K562 (cell line): ENCODE measurements at regions not wholly inside any gene's neighbourhood (a gene's known extent, or its start where the extent isn't known, plus 50 kb on each side); places are given as distances from the start of the nearest gene placed in this dataset.

ENCODE experiments used
- ATAC-seq: fragments of 200-7000 bp; cut with Tn5 transposase; 3 replicates; pipeline ENCODE4 v1.9.1; 2020; ENCODE audit warnings: moderate library complexity
- BruUV-seq: library from RNA; stranded (reverse); fragments of 400-500 nt; replicated peaks from 2 replicates; lab custom pipeline; 2021; lab: Mats Ljungman, UMichigan
- CTCF ChIA-PET: fragments of 300-600 bp; formaldehyde crosslinking; extraction: SDS; loops from one replicate; lab custom pipeline; 2021; ENCODE audit warnings: low intra/inter-chr PET ratio; lab: Yijun Ruan, JAX
- POLR2A ChIA-PET: fragments of 300-600, 350-650 bp; sonication (Branson Sonifier 250); formaldehyde crosslinking; extraction: SDS; loops from one replicate; lab custom pipeline; 2021; ENCODE audit warnings: antibody characterized with exemption, inconsistent platforms; lab: Yijun Ruan, JAX
- DNase-seq, 4 experiments: peaks; one replicate each; pipeline versions ENCODE4 v3.0.0 to v3.0.0-alpha.2; 2011 to 2018; ENCODE audit warnings: low spot score in 3 of 4, mixed read lengths in 3 of 4; ENCODE audit errors: extremely low read depth in 1 of 4
- FAIRE-seq: peaks from 2 replicates; lab custom pipeline; 2011; peaks lifted over from hg19 to GRCh38; lab: Jason Lieb, UNC
- H2AFZ ChIP-seq: 2 replicates; pipeline ENCODE4 v1.6.0; 2011; ENCODE audit warnings: low read depth, low read length, control low read depth, inconsistent platforms
- H3K27ac ChIP-seq: fragments of 200-600 bp; 3 replicates; pipeline ENCODE4 v1.8.0; 2011; ENCODE audit warnings: low read depth, mild to moderate bottlenecking, control low read depth, inconsistent platforms, low read length, moderate library complexity, mixed read lengths; ENCODE audit errors: extremely low read depth
- H3K27me3 ChIP-seq, 2 experiments: fragments of 300-600 bp in 1 of 2; 2 replicates in 1 of 2; 3 replicates in 1 of 2; pipeline versions ENCODE4 v1.6.0 to v1.8.0; 2011; ENCODE audit warnings: inconsistent platforms in 2 of 2, low read length in 2 of 2, mild to moderate bottlenecking in 1 of 2, mixed read lengths in 1 of 2, moderate library complexity in 1 of 2; ENCODE audit not compliant: control insufficient read depth in 2 of 2, insufficient read depth in 2 of 2
- H3K36me3 ChIP-seq: fragments of 300-600 bp; 3 replicates; pipeline ENCODE4 v1.8.0; 2011; ENCODE audit warnings: mild to moderate bottlenecking, low read length, inconsistent platforms; ENCODE audit not compliant: control insufficient read depth, insufficient read depth
- H3K4me1 ChIP-seq, 2 experiments: fragments of 200-600 bp in 1 of 2; replicated peaks in 1 of 2; 2 replicates in 1 of 2; 3 replicates in 1 of 2; pipeline versions ENCODE4 v1.5.1 to v1.8.0; 2011; ENCODE audit warnings: inconsistent platforms in 2 of 2, low read length in 2 of 2, mild to moderate bottlenecking in 1 of 2, mixed read lengths in 1 of 2, moderate library complexity in 1 of 2; ENCODE audit not compliant: control insufficient read depth in 2 of 2, insufficient read depth in 2 of 2
- H3K4me2 ChIP-seq: 2 replicates; pipeline ENCODE4 v1.6.1; 2011; ENCODE audit warnings: low read length, control low read depth, inconsistent platforms, mixed read lengths; ENCODE audit not compliant: insufficient read depth
- H3K4me3 ChIP-seq: fragments of 200-600 bp; sonication (generic), shearing (Covaris generic); 2 replicates; pipeline ENCODE4 v1.5.1; 2016; ENCODE audit warnings: control low read depth, inconsistent platforms
- H3K79me2 ChIP-seq: fragments of 200-600 bp; 3 replicates; pipeline ENCODE4 v1.8.0; 2011; ENCODE audit warnings: low read length, inconsistent platforms; ENCODE audit not compliant: control insufficient read depth, insufficient read depth
- H3K9ac ChIP-seq, 2 experiments: 2 replicates each; pipeline versions ENCODE4 v1.6.0 to v1.6.1; 2011; ENCODE audit warnings: low read depth in 2 of 2, low read length in 2 of 2, control low read depth in 1 of 2, inconsistent platforms in 1 of 2, mild to moderate bottlenecking in 1 of 2, mixed read lengths in 1 of 2; ENCODE audit not compliant: insufficient read depth in 1 of 2
- H3K9me1 ChIP-seq: one replicate; pipeline ENCODE4 v1.6.0; 2011; ENCODE audit warnings: inconsistent platforms, mild to moderate bottlenecking, low read length, moderate library complexity; ENCODE audit not compliant: control insufficient read depth, insufficient read depth
- H3K9me3 ChIP-seq: replicated peaks from 2 replicates; pipeline ENCODE4 v1.5.1; 2011; ENCODE audit warnings: low read depth, low read length, inconsistent platforms; ENCODE audit not compliant: control insufficient read depth, insufficient read depth
- H4K20me1 ChIP-seq: replicated peaks from 2 replicates; pipeline ENCODE4 v1.6.1; 2011; ENCODE audit warnings: low read length, inconsistent platforms, mixed read lengths; ENCODE audit not compliant: control insufficient read depth, insufficient read depth
- BRCA1 ChIP-seq, 2 experiments: fragments of 450-650 bp in 1 of 2; sonication (generic) in 1 of 2; formaldehyde crosslinking in 1 of 2; IDR thresholded peaks; 2 replicates each; pipeline versions ENCODE4 v1.5.0 to v1.6.1; 2017 to 2020; ENCODE audit warnings: mild to moderate bottlenecking in 1 of 2, missing genetic modification reagents in 1 of 2
- C11orf30 ChIP-seq: fragments of 450-650 bp; IDR thresholded peaks from 2 replicates; pipeline ENCODE4 v1.6.1; 2016; ENCODE audit warnings: low read depth, mild to moderate bottlenecking
- CTCFL ChIP-seq: IDR thresholded peaks from 2 replicates; pipeline ENCODE4 v1.6.1; 2011; ENCODE audit warnings: borderline replicate concordance, low read depth, mild to moderate bottlenecking, moderate library complexity, low read length; ENCODE audit not compliant: insufficient read depth, poor library complexity, severe bottlenecking
- GTF2A2 ChIP-seq: IDR thresholded peaks from 2 replicates; pipeline ENCODE4 v1.6.1; 2016; ENCODE audit warnings: mild to moderate bottlenecking, missing genetic modification characterization, missing compliant biosample characterization
- MCM2 ChIP-seq: fragments of 450-650 bp; IDR thresholded peaks from 2 replicates; pipeline ENCODE4 v1.6.1; 2017; ENCODE audit warnings: low read depth, mild to moderate bottlenecking
- MTA2 ChIP-seq: fragments of 450-650 bp; IDR thresholded peaks from 2 replicates; pipeline ENCODE4 v1.6.1; 2016; ENCODE audit warnings: low read depth
- NR0B1 ChIP-seq: fragments of 450-650 bp; IDR thresholded peaks from one replicate; pipeline ENCODE4 v1.6.1; 2018; ENCODE audit warnings: mild to moderate bottlenecking, moderate library complexity; ENCODE audit not compliant: partially characterized antibody
- RBBP5 ChIP-seq: fragments of 200-600 bp; sonication (generic); IDR thresholded peaks from 2 replicates; pipeline ENCODE4 v1.6.1; 2012; ENCODE audit warnings: borderline replicate concordance, mild to moderate bottlenecking, low read length, control low read depth, inconsistent platforms; ENCODE audit not compliant: insufficient read depth, poor library complexity, severe bottlenecking
- TAF7 ChIP-seq: fragments of 450-650 bp; IDR thresholded peaks from 2 replicates; pipeline ENCODE4 v1.6.1; 2016; ENCODE audit warnings: missing genetic modification characterization, missing compliant biosample characterization
- TBP ChIP-seq: optimal IDR thresholded peaks from 2 replicates; pipeline ENCODE3; 2011; ENCODE audit warnings: low read depth, low read length, improper control_type of control experiment
- ZNF551 ChIP-seq: fragments of 250-450 bp; sonication (Bioruptor Pico); IDR thresholded peaks from 2 replicates; pipeline ENCODE4 v1.5.0; 2021; ENCODE audit warnings: mild to moderate bottlenecking, moderate library complexity
- WGBS: fragments of 100-300 bp; shearing (Covaris generic); methylation state at CpG from one replicate; pipeline ENCODE4 v1.1.6; 2016; ENCODE audit warnings: low coverage, mixed read lengths; ENCODE audit not compliant: insufficient coverage; ENCODE audit errors: missing lambda C conversion rate; 5-methylcytosine and 5-hydroxymethylcytosine counted together
- in situ Hi-C: fragments of 300-500 bp; cut with MboI; formaldehyde crosslinking; loops from 4 replicates; pipeline ENCODE4 v1.15.0; 2018; ENCODE audit warnings: inconsistent platforms, mixed read lengths
- intact Hi-C: fragments of 100-400 bp; cut with micrococcal nuclease; formaldehyde crosslinking; loops from 2 replicates; pipeline ENCODE4 v1.14.2; 2022

GRCh38 chr6:87784690-87785089 is 82.7 kb upstream of the AKIRIN2 start:
- no peak overlapping the region for H3K27ac ChIP-seq
- 0% methylated on average over 2 of the region's 2 CpGs for WGBS
- no peaks in the 10 kb centered on the region for H4K20me1 ChIP-seq
- ATAC-seq (no peak), DNase-seq (no peak), FAIRE-seq (no peak)
- intact Hi-C loops = no loop called here
- H3K9me3 ChIP-seq = no peaks in the 10 kb centered on the region
- H3K4me3 ChIP-seq = no peak overlapping the region
- H3K4me1 ChIP-seq = no peaks in the 10 kb centered on the region; a peak in 1 of 5 replicates
- in situ Hi-C loops = no loop called here
- TF ChIP-seq MTA2 (no peak), TAF7 (tag) (no peak), GTF2A2 (tag) (no peak)
- H3K4me2 ChIP-seq = no peak overlapping the region
- POLR2A ChIA-PET = no interaction called here
- no peaks in the 10 kb centered on the region for H3K36me3 ChIP-seq
- no peaks in the 10 kb centered on the region for H3K79me2 ChIP-seq
- H2AFZ ChIP-seq = no peak overlapping the region
- H3K27me3 ChIP-seq = peaks cover 15 to 20% of the 10 kb centered on the region in 2 experiments
- no peak overlapping the region for H3K9ac ChIP-seq
- CTCF ChIA-PET = no interaction called here
- H3K9me1 ChIP-seq = no peaks in the 10 kb centered on the region
- no TSS peak for BruUV-seq

- intact Hi-C loops = no loop called here
- POLR2A ChIA-PET = interaction anchor here (0.7 kb wide), 1 partner anchor 977 kb away, joined by 4 read pairs; no protein-coding TSS in a partner anchor
- Histone ChIP-seq H3K9ac (no peak overlapping the region), H3K36me3 (no peaks in the 10 kb centered on the region), H3K79me2 (no peaks in the 10 kb centered on the region), H3K9me3 (no peaks in the 10 kb centered on the region), H3K27ac (no peak overlapping the region), H3K27me3 (peaks cover 10 to 20% of the 10 kb centered on the region in 2 experiments)
- TF ChIP-seq MCM2 (no peak), BRCA1 (IDR thresholded peaks at IDR 0.05) (no peak), BRCA1 (CRISPR knock-in tag; IDR thresholded peaks at IDR 0.05) (no peak), C11orf30 (no peak), ZNF551 (CRISPR knock-in tag) (no peak), NR0B1 (no peak), RBBP5 (no peak), TBP (no peak), CTCFL (no peak)
- TF ChIP-seq, all 486 proteins: peak for 0
- CTCF ChIA-PET = no interaction called here
- ATAC-seq = no peak
- no TSS peak for BruUV-seq
- in situ Hi-C loops = no loop called here
- Histone ChIP-seq H3K4me1 (no peaks in the 10 kb centered on the region; a peak in 1 of 5 replicates), H3K4me2 (no peak overlapping the region), H3K9me1 (no peaks in the 10 kb centered on the region), H2AFZ (no peak overlapping the region), H3K4me3 (no peak overlapping the region), H4K20me1 (no peaks in the 10 kb centered on the region)
- no peak for FAIRE-seq
- no peak for DNase-seq
Observed at GRCh38 chr6:87784051-87784450, 82.0 kb upstream of the AKIRIN2 start.
